ENCODE measurements at regions not wholly inside any gene's neighbourhood (a gene's known extent, or its start where the extent isn't known, plus 50 kb on each side); places are given as distances from the start of the nearest gene placed in this dataset.
"Not testable (repeated sequence)": the region's sequence is repeated elsewhere in the genome, so short reads cannot be mapped to it uniquely, and the experiment has no call there.

DNA sequence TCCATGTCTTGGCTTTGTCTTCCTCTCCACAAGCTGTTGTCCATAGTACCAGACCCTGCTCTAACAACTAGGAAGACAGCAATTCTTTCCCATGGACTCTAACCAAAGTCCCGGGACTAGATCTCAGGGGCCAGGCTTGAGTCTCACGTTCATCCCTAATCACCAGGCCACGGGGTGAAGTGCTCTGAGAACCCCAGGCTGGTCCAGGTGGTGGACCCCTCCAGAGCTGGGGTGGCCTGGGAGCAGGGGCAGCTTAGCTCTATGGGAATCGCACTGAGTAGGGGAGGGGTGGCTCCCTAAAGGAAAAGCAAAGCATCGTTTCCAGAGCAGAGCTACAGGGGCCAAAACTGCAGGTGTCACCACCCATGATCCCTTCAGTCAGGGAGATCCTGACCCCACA, 150.9 kb downstream of the TPRA1 start:
- Histone ChIP-seq H3K36me3 (no peaks in the 10 kb centered on the region), H3K9me3 (no peaks in the 10 kb centered on the region), H3K4me3 (no peak overlapping the region), H3K4me1 (ENCODE audit: insufficient read depth) (no peaks in the 10 kb centered on the region), H3K27me3 (no peaks in the 10 kb centered on the region), H3K27ac (no peak overlapping the region)
- peak in 1 of 5 donors; percentile 11 for DNase-seq
- TF ChIP-seq EP300 (IDR thresholded peaks at IDR 0.05): no peak
- TF ChIP-seq, protein P1, sequence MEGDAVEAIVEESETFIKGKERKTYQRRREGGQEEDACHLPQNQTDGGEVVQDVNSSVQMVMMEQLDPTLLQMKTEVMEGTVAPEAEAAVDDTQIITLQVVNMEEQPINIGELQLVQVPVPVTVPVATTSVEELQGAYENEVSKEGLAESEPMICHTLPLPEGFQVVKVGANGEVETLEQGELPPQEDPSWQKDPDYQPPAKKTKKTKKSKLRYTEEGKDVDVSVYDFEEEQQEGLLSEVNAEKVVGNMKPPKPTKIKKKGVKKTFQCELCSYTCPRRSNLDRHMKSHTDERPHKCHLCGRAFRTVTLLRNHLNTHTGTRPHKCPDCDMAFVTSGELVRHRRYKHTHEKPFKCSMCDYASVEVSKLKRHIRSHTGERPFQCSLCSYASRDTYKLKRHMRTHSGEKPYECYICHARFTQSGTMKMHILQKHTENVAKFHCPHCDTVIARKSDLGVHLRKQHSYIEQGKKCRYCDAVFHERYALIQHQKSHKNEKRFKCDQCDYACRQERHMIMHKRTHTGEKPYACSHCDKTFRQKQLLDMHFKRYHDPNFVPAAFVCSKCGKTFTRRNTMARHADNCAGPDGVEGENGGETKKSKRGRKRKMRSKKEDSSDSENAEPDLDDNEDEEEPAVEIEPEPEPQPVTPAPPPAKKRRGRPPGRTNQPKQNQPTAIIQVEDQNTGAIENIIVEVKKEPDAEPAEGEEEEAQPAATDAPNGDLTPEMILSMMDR (IDR thresholded peaks at IDR 0.05): no peak
- no peak for TF ChIP-seq POLR2A (IDR thresholded peaks at IDR 0.05)
- 81 to 94% (median 85%) methylated on average over 5 of the region's 5 CpGs for WGBS, 3 donors
- intact Hi-C loops (cut with DNase I): no loop called here

DNA sequence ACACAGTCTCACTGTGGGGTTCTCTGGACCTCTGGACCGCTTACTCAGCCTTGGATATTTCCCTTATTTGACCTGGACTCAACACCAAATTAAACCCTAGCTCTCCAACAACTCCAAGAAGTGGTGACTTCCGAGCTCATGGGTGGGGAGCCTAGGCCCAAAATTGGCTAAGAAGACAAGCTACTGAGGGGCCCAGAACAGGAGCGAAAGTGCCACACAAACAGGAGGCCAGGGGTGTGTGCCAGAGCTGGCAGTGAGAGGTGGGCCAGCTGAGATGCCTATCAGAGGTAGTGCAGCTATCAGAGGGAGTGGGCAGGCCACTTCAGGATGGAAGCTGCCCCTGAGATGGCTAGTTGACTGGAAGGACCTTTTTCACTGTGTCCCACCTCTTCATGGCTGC, 151.1 kb upstream of the PRR20G start:
- WGBS, 3 donors: 90 to 98% (median 95%) methylated on average over 3 of the region's 3 CpGs
- Histone ChIP-seq H3K36me3 (no peaks in the 10 kb centered on the region), H3K4me3 (no peak overlapping the region), H3K9me3 (no peaks in the 10 kb centered on the region), H3K27ac (no peak overlapping the region), H3K4me1 (ENCODE audit: insufficient read depth) (no peaks in the 10 kb centered on the region), H3K27me3 (no peaks in the 10 kb centered on the region)
- TF ChIP-seq, protein P1 (IDR thresholded peaks at IDR 0.05): no peak
- TF ChIP-seq EP300 (IDR thresholded peaks at IDR 0.05): no peak
- TF ChIP-seq POLR2A (IDR thresholded peaks at IDR 0.05): no peak
- intact Hi-C loops (cut with DNase I): no loop called here
- peak in 1 of 5 donors; percentile 8 for DNase-seq

DNA sequence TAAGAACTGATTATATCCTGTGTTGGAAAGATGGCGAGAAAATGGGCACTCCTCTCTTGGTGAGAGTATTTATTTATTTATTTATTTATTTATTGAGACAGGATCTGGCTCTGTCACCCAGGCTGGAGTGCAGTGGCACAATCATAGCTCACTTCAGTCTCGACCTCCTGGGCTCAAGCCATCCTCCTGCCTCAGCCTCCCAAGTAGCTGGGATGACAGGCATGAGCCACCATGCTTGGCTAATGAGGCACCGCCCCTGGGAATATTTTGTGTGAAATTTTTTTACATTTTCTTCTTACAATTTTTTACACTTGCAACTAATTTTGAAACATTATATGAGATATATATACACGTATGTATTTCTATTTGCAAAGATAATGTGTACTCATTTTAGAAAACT, 150.5 kb upstream of the PRR20G start:
- intact Hi-C loops (cut with DNase I): no loop called here
- H3K4me1 ChIP-seq (ENCODE audit: insufficient read depth): no peaks in the 10 kb centered on the region
- no peaks in the 10 kb centered on the region for H3K27me3 ChIP-seq
- no peaks in the 10 kb centered on the region for H3K9me3 ChIP-seq
- no peak overlapping the region for H3K27ac ChIP-seq
- TF ChIP-seq POLR2A (IDR thresholded peaks at IDR 0.05) (no peak), EP300 (IDR thresholded peaks at IDR 0.05) (no peak)
- TF ChIP-seq, protein P1 (IDR thresholded peaks at IDR 0.05): no peak
- no peak overlapping the region for H3K4me3 ChIP-seq
- no peak for DNase-seq
- WGBS, 3 donors: 87 to 95% (median 88%) methylated on average over 4 of the region's 4 CpGs
- H3K36me3 ChIP-seq: no peaks in the 10 kb centered on the region

GRCh38 chr3:127435299-127435698, 147.5 kb upstream of the PRR20G start:
- H3K36me3 ChIP-seq; intact Hi-C loops (cut with DNase I); H3K9me3 ChIP-seq; H3K27me3 ChIP-seq; DNase-seq; H3K27ac ChIP-seq; H3K4me1 ChIP-seq (ENCODE audit: insufficient read depth); H3K4me3 ChIP-seq: not testable (repeated sequence)
- 94 to 100% (median 97%) methylated on average over 2 of the region's 2 CpGs for WGBS, 3 donors

GRCh38 chr3:127431066-127431465, 143.2 kb upstream of the PRR20G start:
- WGBS, 3 donors: 7 to 11% (median 9%) methylated on average over 6 of the region's 6 CpGs
- Histone ChIP-seq H3K36me3 (no peaks in the 10 kb centered on the region), H3K4me1 (ENCODE audit: insufficient read depth) (no peaks in the 10 kb centered on the region), H3K27ac (no peak overlapping the region), H3K9me3 (no peaks in the 10 kb centered on the region), H3K4me3 (no peak overlapping the region), H3K27me3 (no peaks in the 10 kb centered on the region)
- no peak for DNase-seq
- no peak for TF ChIP-seq POLR2A (IDR thresholded peaks at IDR 0.05)
- TF ChIP-seq EP300 (IDR thresholded peaks at IDR 0.05): no peak
- TF ChIP-seq, protein P1 (IDR thresholded peaks at IDR 0.05): no peak
- intact Hi-C loops (cut with DNase I): no loop called here

All from ovary (tissue), 7 donors.